AG08395 (cell line): ENCODE measurements at regions not wholly inside any gene's neighbourhood (a gene's known extent, or its start where the extent isn't known, plus 50 kb on each side); places are given as distances from the start of the nearest gene placed in this dataset.

Experiments used
- DNase-seq: peaks from one replicate; pipeline ENCODE4 v3.0.0; 2012; ENCODE audit warnings: mixed read lengths, low spot score

GRCh38 chr15:97815835-97816234 lies 144.7 kb upstream of the ARRDC4 start:
- no peak for DNase-seq

- DNase-seq, result no peak
Measured at GRCh38 chr15:97817276-97817890, 143.1 kb upstream of the ARRDC4 start.

DNA sequence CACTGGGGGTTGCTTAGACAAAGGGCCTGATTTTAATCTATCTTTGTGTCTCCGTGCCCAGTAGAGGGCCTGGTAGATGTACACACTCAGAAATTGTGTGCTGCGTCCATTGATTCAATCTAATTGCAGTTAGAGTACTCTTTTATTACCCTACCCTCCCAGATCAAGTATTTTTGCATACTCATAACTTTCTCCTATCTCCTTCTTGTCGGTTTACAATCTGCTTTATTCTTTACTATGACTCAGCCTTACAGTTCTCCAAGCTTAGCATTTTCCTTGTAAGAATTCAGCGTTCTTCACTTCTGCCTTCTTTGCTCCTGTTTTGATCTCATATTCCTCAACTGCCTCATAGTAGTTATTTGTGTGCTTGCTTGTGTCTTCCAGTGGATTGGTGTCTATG lies 124.5 kb upstream of the ARRDC4 start:
- DNase-seq, result no peak

GRCh38 chr15:97837896-97838295 lies 122.6 kb upstream of the ARRDC4 start:
- DNase-seq, result no peak

GRCh38 chr15:97838606-97839210 lies 121.8 kb upstream of the ARRDC4 start:
- DNase-seq, result no peak

GRCh38 chr15:97840501-97840900 lies 120.0 kb upstream of the ARRDC4 start:
- no peak for DNase-seq

DNA sequence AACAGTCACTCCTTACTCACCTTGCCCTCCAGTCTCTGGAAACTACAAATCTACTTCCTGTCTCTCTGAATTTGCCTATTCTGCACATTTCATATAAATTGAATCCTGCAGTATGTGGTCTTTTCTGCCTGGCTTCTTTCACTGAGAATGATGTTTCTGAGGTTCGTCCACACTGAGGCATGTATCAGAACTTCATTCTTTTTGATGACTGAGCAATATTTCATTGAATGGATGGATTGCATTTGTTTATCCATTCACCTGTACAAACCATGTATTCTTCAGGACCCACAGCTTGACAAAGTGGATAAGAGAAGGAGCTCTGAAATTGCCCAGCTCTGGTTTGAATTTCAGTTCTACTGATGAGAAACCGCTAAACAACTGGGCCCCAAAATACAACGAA lies 118.9 kb upstream of the ARRDC4 start:
- DNase-seq, result no peak

DNA sequence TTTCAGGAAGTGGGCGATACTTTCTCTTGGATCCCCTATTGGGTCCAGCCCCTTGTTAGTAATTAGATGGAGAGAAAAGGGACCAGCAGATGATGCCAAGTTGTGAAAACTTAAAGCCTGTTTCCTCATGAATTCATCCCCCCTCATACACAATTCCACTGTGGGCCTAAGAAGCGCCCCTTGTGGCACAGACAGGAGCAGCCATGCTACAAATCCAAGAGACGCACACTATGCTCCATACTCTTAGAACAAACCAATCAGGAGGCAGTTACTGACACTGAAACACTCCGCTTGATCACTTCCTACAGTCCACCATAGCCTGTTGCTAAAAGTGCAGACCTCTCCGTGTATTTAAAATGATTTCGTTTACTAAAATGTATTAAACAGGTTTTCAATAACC lies 111.3 kb upstream of the ARRDC4 start:
- no peak for DNase-seq

GRCh38 chr15:97858296-97858695 lies 102.2 kb upstream of the ARRDC4 start:
- no peak for DNase-seq

GRCh38 chr15:97861529-97862260 lies 98.8 kb upstream of the ARRDC4 start:
- no peak for DNase-seq

DNA sequence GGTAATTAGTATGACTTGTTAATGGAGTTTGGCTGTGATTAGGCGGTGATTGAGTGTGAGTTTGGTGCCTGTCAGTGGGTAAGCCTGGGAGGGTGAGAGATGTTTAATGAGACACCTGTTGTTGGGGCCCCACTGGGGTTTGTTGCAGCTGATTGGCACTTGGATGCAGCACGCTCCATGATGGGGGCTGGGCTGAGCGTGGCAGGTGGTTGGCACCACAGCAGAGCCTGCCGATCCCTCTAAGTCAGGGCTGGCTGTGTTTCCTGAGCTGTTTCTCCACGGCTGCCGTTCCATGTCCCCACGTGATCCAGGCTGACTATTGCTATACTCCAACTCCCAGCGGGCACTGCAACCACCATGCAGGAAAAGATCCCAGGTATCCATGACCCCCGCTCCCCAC lies 93.5 kb upstream of the ARRDC4 start:
- no peak for DNase-seq

GRCh38 chr15:97867870-97868269 lies 92.6 kb upstream of the ARRDC4 start:
- no peak for DNase-seq

DNA sequence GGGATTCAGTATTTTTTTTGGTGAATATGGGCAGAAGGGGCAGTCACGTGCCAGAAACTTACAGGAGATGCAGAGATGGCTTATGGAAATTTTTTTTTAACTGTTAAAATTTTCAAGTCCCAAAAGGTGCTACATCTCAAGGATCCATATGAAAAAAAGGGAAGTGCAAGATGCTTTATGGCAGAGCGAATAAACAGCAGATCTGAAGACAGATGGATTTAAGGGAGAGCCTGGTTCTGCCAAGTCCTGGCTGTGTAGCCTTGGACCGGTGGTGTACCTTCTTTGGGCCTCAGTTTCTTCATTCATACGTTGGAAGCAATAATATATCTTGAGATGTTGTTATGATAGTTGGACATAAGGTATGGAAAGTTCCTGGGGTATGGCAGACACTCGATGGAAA lies 91.5 kb upstream of the ARRDC4 start:
- DNase-seq, result no peak

- no peak for DNase-seq
Measured at GRCh38 chr15:97870771-97871170, 89.7 kb upstream of the ARRDC4 start.

DNA sequence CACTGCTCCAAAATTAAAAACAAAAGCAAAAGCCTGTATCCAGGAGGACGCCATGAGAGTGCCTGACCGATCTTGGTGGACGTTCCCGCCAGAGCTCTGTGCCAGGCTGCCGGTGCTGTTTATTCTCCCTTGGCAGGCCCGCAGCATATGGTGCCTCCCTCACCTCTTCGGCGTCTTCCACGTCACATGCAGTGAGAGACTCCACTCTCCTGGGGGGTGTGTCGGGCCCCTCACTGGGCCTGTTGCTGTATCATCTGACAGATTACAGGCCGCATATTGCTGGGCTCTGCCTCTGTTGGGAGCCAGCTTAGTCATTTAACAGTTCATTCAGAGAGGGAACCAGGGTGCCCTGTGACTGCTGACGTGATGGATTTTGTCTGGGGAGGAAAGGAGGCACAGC lies 86.4 kb upstream of the ARRDC4 start:
- no peak for DNase-seq

GRCh38 chr15:97875025-97875512 lies 85.4 kb upstream of the ARRDC4 start:
- DNase-seq, result no peak

DNA sequence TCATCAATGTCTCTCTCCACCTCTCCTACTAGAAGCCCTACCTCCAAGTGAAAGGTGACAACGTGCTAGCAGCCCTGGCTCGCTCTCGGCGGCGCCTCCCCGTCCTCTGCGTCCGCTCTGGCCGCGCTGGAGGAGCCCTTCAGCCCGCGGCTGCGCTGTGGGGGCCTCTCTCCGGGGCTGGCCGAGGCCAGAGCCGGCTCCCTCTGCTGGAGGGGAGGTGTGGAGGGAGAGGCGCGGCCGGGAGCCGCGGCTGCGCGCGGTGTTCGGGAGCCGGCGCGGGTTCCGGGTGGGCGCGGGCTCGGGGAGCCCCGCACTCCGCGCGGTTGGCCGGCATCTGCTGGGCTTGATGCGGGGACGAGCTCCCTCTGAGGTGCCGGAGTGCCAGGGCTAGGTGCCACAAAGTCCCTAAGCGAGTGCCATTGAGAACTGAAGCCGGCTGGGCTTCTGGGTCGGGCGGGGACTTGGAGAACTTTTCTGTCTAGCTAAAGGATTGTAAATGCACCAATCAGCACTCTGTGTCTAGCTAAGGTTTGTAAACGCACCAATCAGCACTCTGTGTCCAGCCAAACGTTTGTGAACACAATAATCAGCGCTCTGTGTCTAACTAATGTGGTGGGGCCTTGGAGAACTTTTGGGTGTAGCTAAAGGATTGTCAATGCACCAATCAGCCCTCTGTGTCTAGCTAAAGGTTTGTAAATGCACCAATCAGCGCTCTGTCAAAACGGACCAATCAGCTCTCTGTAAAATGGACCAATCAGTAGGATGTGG lies 84.8 kb upstream of the ARRDC4 start:
- DNase-seq, result no peak

DNA sequence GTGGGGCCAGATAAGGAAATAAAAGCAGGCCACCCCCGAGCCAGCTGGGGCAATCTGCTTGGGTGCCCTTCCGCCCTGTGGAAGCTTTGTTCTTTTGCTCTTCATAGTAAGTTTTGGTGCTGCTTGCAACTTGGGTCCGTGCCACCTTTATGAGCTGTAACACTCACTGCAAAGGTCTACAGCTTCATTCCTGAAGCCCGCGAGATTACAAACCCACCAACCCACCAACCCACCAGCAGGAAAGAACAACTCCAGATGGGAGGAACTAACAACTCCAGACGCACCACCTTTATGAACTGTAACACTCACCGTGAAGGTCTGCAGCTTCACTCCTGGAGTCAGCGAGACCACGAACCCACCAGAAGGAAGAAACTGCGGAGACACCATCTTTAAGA lies 84.2 kb upstream of the ARRDC4 start:
- DNase-seq, result no peak

- no peak for DNase-seq
Measured at GRCh38 chr15:97881346-97881965, 79.0 kb upstream of the ARRDC4 start.

- DNase-seq, result no peak
Measured at GRCh38 chr15:97884513-97885131, 75.9 kb upstream of the ARRDC4 start.

- no peak for DNase-seq
Measured at GRCh38 chr15:97890307-97890706, 70.2 kb upstream of the ARRDC4 start.
